Mesendoderm (in vitro differentiated cells): ENCODE measurements at regions not wholly inside any gene's neighbourhood (a gene's known extent, or its start where the extent isn't known, plus 50 kb on each side); places are given as distances from the start of the nearest gene placed in this dataset.

Experiments used
- DNase-seq: peaks from one replicate; pipeline ENCODE4 v3.0.0; 2013
- H2AK5ac ChIP-seq: 2 replicates; pipeline ENCODE4 v1.6.1; 2013; ENCODE audit warnings: low read length, inconsistent platforms
- H2BK120ac ChIP-seq: 2 replicates; pipeline ENCODE4 v1.6.1; 2013; ENCODE audit warnings: low read depth, mild to moderate bottlenecking, low read length, moderate library complexity, mixed read lengths
- H2BK15ac ChIP-seq: replicated peaks from 2 replicates; pipeline ENCODE4 v1.6.1; 2013; ENCODE audit warnings: low read depth, mild to moderate bottlenecking, moderate library complexity
- H2BK5ac ChIP-seq: 2 replicates; pipeline ENCODE4 v1.6.1; 2013; ENCODE audit warnings: low read length, inconsistent platforms
- H3K18ac ChIP-seq: 2 replicates; pipeline ENCODE4 v1.6.1; 2013; ENCODE audit warnings: mild to moderate bottlenecking, low read length, mixed read lengths
- H3K23ac ChIP-seq: one replicate; pipeline ENCODE4 v1.6.1; 2013; ENCODE audit warnings: low read length
- H3K27ac ChIP-seq: 2 replicates; pipeline ENCODE4 v1.5.1; 2013; ENCODE audit warnings: low read depth, mild to moderate bottlenecking, inconsistent platforms, low read length, moderate library complexity
- H3K27me3 ChIP-seq: 2 replicates; pipeline ENCODE4 v1.6.1; 2013; ENCODE audit warnings: low read length, control low read depth, mild to moderate bottlenecking, inconsistent platforms; ENCODE audit not compliant: insufficient read depth, poor library complexity
- H3K36me3 ChIP-seq: 2 replicates; pipeline ENCODE4 v1.6.1; 2013; ENCODE audit warnings: low read length, inconsistent platforms; ENCODE audit not compliant: control insufficient read depth, insufficient read depth
- H3K4ac ChIP-seq: one replicate; pipeline ENCODE4 v1.6.1; 2013; ENCODE audit warnings: low read depth, mild to moderate bottlenecking, low read length, moderate library complexity
- H3K4me1 ChIP-seq: 2 replicates; pipeline ENCODE4 v1.6.1; 2013; ENCODE audit warnings: low read depth, low read length, inconsistent platforms; ENCODE audit not compliant: control insufficient read depth
- H3K4me2 ChIP-seq: 2 replicates; pipeline ENCODE4 v1.6.1; 2013; ENCODE audit warnings: low read length
- H3K4me3 ChIP-seq: 2 replicates; pipeline ENCODE4 v1.5.1; 2013; ENCODE audit warnings: mild to moderate bottlenecking, low read length
- H3K56ac ChIP-seq: one replicate; pipeline ENCODE4 v1.6.1; 2013; ENCODE audit warnings: low read length
- H3K79me1 ChIP-seq: 2 replicates; pipeline ENCODE4 v1.6.1; 2013; ENCODE audit warnings: low read length, inconsistent platforms
- H3K79me2 ChIP-seq: 2 replicates; pipeline ENCODE4 v1.6.1; 2013; ENCODE audit warnings: mild to moderate bottlenecking, low read length; ENCODE audit not compliant: control insufficient read depth, insufficient read depth
- H3K9ac ChIP-seq: 2 replicates; pipeline ENCODE4 v1.6.1; 2013; ENCODE audit warnings: low read length, inconsistent platforms
- H4K5ac ChIP-seq: one replicate; pipeline ENCODE4 v1.6.1; 2013; ENCODE audit warnings: low read length
- H4K8ac ChIP-seq: one replicate; pipeline ENCODE4 v1.6.1; 2013; ENCODE audit warnings: low read depth, mild to moderate bottlenecking, control low read depth, low read length, moderate library complexity
- WGBS: extraction: QIAGEN DNeasy Blood & Tissue Kit; methylation state at CpG from one replicate; pipeline ENCODE4 v1.1.7; 2013; ENCODE audit warnings: low lambda C conversion rate, missing lambda C conversion rate; ENCODE audit not compliant: insufficient coverage; ENCODE audit errors: extremely low coverage; 5-methylcytosine and 5-hydroxymethylcytosine counted together

GRCh38 chr3:23085261-23085660, 117.9 kb upstream of the UBE2E2 start:
- WGBS = no CpG with 5 or more reads among the region's 1 CpG
- H3K79me1 ChIP-seq = no peaks in the 10 kb centered on the region
- no peak overlapping the region for H3K4me2 ChIP-seq
- no peak overlapping the region for H2BK15ac ChIP-seq
- H2BK120ac ChIP-seq = no peak overlapping the region
- H3K56ac ChIP-seq = no peak overlapping the region
- H4K8ac ChIP-seq = no peak overlapping the region
- no peak overlapping the region for H3K4me3 ChIP-seq
- H3K27ac ChIP-seq = no peak overlapping the region
- no peak overlapping the region for H3K4ac ChIP-seq
- H3K36me3 ChIP-seq = no peaks in the 10 kb centered on the region
- H4K5ac ChIP-seq = no peak overlapping the region
- no peaks in the 10 kb centered on the region for H3K79me2 ChIP-seq
- no peaks in the 10 kb centered on the region for H3K27me3 ChIP-seq
- H3K18ac ChIP-seq = no peak overlapping the region
- H3K9ac ChIP-seq = no peak overlapping the region
- no peak overlapping the region for H2AK5ac ChIP-seq
- DNase-seq = no peak
- peaks cover 2% of the 10 kb centered on the region for H3K4me1 ChIP-seq
- H2BK5ac ChIP-seq = no peak overlapping the region
- H3K23ac ChIP-seq = no peak overlapping the region

GRCh38 chr3:23086331-23086730, 116.8 kb upstream of the UBE2E2 start:
- no peak overlapping the region for H3K18ac ChIP-seq
- H4K8ac ChIP-seq = no peak overlapping the region
- no peak overlapping the region for H3K4me2 ChIP-seq
- H3K56ac ChIP-seq = no peak overlapping the region
- no peak overlapping the region for H2BK15ac ChIP-seq
- DNase-seq = no peak
- peaks cover 2% of the 10 kb centered on the region for H3K4me1 ChIP-seq
- no peaks in the 10 kb centered on the region for H3K79me1 ChIP-seq
- no peak overlapping the region for H4K5ac ChIP-seq
- no peaks in the 10 kb centered on the region for H3K36me3 ChIP-seq
- no peak overlapping the region for H3K4me3 ChIP-seq
- no peak overlapping the region for H3K4ac ChIP-seq
- no peak overlapping the region for H3K9ac ChIP-seq
- H3K23ac ChIP-seq = no peak overlapping the region
- no peaks in the 10 kb centered on the region for H3K79me2 ChIP-seq
- no peak overlapping the region for H2AK5ac ChIP-seq
- no peak overlapping the region for H2BK5ac ChIP-seq
- no CpG with 5 or more reads among the region's 4 CpGs for WGBS
- no peak overlapping the region for H3K27ac ChIP-seq
- no peak overlapping the region for H2BK120ac ChIP-seq
- H3K27me3 ChIP-seq = no peaks in the 10 kb centered on the region

GRCh38 chr3:23086831-23087230, 116.3 kb upstream of the UBE2E2 start:
- peaks cover 2% of the 10 kb centered on the region for H3K4me1 ChIP-seq
- no peaks in the 10 kb centered on the region for H3K79me2 ChIP-seq
- H3K56ac ChIP-seq = no peak overlapping the region
- H3K27me3 ChIP-seq = no peaks in the 10 kb centered on the region
- no CpG with 5 or more reads among the region's 2 CpGs for WGBS
- no peak overlapping the region for H4K8ac ChIP-seq
- no peak overlapping the region for H3K4me3 ChIP-seq
- no peaks in the 10 kb centered on the region for H3K36me3 ChIP-seq
- H3K9ac ChIP-seq = no peak overlapping the region
- H2BK120ac ChIP-seq = no peak overlapping the region
- no peak overlapping the region for H3K18ac ChIP-seq
- DNase-seq = no peak
- no peaks in the 10 kb centered on the region for H3K79me1 ChIP-seq
- no peak overlapping the region for H3K4ac ChIP-seq
- no peak overlapping the region for H2BK5ac ChIP-seq
- H3K27ac ChIP-seq = no peak overlapping the region
- no peak overlapping the region for H3K4me2 ChIP-seq
- H4K5ac ChIP-seq = no peak overlapping the region
- no peak overlapping the region for H2AK5ac ChIP-seq
- no peak overlapping the region for H3K23ac ChIP-seq
- H2BK15ac ChIP-seq = no peak overlapping the region

GRCh38 chr3:23094412-23094811, 108.7 kb upstream of the UBE2E2 start:
- Histone ChIP-seq H3K27ac (no peak overlapping the region), H3K79me1 (no peaks in the 10 kb centered on the region), H3K36me3 (no peaks in the 10 kb centered on the region), H3K4me2 (no peak overlapping the region), H3K23ac (no peak overlapping the region), H3K4me1 (peaks cover 1% of the 10 kb centered on the region), H4K8ac (no peak overlapping the region), H3K56ac (no peak overlapping the region), H3K4ac (no peak overlapping the region), H2AK5ac (no peak overlapping the region), H2BK120ac (no peak overlapping the region), H3K79me2 (no peaks in the 10 kb centered on the region), H3K27me3 (no peaks in the 10 kb centered on the region), H3K18ac (no peak overlapping the region), H2BK15ac (no peak overlapping the region), H3K4me3 (no peak overlapping the region), H2BK5ac (no peak overlapping the region), H3K9ac (no peak overlapping the region), H4K5ac (no peak overlapping the region)
- 100% methylated on average over 1 of the region's 5 CpGs for WGBS
- DNase-seq = no peak

- Histone ChIP-seq H4K5ac (no peak overlapping the region), H3K23ac (no peak overlapping the region), H3K56ac (no peak overlapping the region), H4K8ac (no peak overlapping the region), H3K4me2 (no peak overlapping the region), H2BK120ac (no peak overlapping the region), H3K4me1 (peaks cover 1% of the 10 kb centered on the region), H2BK15ac (no peak overlapping the region), H3K79me2 (no peaks in the 10 kb centered on the region), H3K79me1 (no peaks in the 10 kb centered on the region), H3K27ac (no peak overlapping the region), H3K18ac (no peak overlapping the region), H3K36me3 (no peaks in the 10 kb centered on the region), H2AK5ac (no peak overlapping the region), H3K9ac (no peak overlapping the region), H2BK5ac (no peak overlapping the region), H3K4me3 (no peak overlapping the region), H3K4ac (no peak overlapping the region), H3K27me3 (no peaks in the 10 kb centered on the region)
- no CpG with 5 or more reads among the region's 4 CpGs for WGBS
- DNase-seq = peak; percentile 41
These were observed 108.2 kb upstream of the UBE2E2 start for GRCh38 chr3:23094890-23095462.

GRCh38 chr3:23096041-23096440, 107.1 kb upstream of the UBE2E2 start:
- H3K79me1 ChIP-seq = no peaks in the 10 kb centered on the region
- no peak overlapping the region for H3K27ac ChIP-seq

More at GRCh38 chr3:23096041-23096440, 107.1 kb upstream of the UBE2E2 start:
- Histone ChIP-seq H4K8ac (no peak overlapping the region), H3K56ac (no peak overlapping the region), H4K5ac (no peak overlapping the region), H3K36me3 (no peaks in the 10 kb centered on the region), H2BK120ac (no peak overlapping the region), H3K23ac (no peak overlapping the region), H2AK5ac (no peak overlapping the region), H3K79me2 (no peaks in the 10 kb centered on the region), H3K4ac (no peak overlapping the region), H3K18ac (no peak overlapping the region), H3K4me1 (peaks cover 1% of the 10 kb centered on the region), H3K4me3 (no peak overlapping the region), H3K9ac (no peak overlapping the region), H3K4me2 (no peak overlapping the region), H3K27me3 (no peaks in the 10 kb centered on the region), H2BK5ac (no peak overlapping the region), H2BK15ac (no peak overlapping the region)
- WGBS = no CpG with 5 or more reads among the region's 1 CpG
- DNase-seq = peak; percentile 83
